ENCODE measurements at regions not wholly inside any gene's neighbourhood (a gene's known extent, or its start where the extent isn't known, plus 50 kb on each side); places are given as distances from the start of the nearest gene placed in this dataset.

DNA sequence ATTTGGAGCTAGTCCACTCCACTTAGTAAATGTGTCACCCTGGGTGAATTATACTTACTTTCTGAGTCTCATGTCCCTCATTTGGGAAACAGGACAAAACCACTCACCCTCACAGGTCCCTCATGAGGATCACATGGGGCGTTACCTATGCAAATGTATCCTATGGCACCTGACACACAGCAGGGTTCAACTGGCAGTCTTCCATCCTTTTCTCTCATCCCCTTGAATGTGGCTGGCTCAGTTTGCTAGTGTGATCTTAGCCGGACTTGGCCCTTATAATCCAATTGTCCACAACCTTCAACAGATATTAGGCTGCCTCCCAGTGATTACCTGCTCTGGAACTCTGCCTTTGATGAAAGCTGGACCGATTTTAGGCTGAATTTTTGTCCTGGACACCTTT is 308.8 kb downstream of the MAP2K6 start:
- FAIRE-seq = no peak

DNA sequence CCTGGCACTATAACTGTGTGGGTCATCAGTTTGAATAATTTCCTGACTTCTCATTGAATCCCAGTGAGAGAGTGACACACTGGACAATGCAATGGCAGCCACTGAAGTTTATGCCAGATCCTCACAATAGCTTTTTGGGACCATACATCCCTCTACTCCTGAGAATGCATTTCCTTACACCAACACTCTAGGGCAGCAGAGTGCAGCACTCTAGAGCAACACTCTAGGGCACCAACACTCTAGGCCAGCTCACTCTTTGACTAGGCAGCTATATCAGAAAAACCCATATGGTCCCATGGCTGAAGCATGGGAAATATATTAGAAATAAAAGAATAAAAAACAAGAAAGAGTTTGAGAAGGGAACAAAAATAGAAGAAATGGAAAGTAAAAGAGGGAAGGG is 309.2 kb downstream of the MAP2K6 start:
- FAIRE-seq = no peak

DNA sequence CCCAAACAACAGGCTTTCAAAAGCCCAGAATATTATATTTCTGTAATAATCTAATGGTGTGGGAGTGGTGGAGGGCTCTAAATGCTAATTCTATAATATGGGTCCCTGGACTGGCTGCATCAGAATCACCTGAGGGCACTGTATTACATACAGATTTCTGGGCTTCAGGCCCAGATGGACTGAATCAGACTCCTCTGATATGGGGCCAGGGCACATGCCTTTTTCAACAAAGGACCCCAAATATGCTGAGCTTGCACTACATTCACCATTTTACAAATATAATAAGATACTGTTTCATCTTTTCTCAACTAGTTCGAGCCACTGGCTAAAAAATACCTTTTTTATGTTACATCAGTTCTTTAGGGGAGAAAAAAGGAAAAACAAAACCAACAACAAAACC is 309.7 kb downstream of the MAP2K6 start:
- FAIRE-seq = no peak

DNA sequence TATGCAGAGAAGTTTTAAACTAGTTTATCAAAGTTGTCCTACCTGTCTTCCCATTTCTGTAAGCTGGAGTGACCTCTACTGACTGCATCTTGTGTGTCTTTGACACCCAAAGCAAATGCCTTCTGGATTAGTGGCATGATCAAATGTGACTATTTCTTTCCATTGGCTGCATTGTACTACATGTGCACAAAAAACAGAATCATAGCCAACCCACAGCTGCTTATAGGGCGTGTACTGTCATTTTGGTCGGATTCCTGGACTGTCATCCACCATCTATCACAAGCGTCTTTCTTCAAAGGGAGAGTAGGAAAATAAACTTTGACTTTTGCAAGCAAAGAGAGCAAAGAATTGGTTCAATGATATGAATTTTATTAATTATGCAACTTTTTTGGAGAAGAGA is 310.6 kb downstream of the MAP2K6 start:
- FAIRE-seq = no peak

DNA sequence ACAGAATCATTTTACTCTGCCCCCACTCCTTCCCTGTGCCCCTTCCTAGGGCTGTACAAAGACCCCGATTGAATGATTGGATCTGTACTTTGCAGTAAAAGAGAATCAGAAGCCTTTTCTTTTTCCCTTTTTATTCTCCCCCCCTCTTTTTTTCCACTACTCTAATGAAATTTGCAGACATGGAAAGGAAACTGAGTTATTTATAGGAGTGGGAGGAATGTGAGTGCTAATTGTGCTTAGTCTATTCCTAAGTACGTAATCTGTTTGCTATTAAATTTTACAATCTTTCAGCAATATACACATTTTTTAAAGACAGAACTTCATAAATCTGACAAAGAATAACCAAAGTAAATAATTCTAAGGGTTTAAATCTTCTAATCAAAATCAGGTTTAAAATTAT is 314.3 kb downstream of the MAP2K6 start:
- no peak for FAIRE-seq

DNA sequence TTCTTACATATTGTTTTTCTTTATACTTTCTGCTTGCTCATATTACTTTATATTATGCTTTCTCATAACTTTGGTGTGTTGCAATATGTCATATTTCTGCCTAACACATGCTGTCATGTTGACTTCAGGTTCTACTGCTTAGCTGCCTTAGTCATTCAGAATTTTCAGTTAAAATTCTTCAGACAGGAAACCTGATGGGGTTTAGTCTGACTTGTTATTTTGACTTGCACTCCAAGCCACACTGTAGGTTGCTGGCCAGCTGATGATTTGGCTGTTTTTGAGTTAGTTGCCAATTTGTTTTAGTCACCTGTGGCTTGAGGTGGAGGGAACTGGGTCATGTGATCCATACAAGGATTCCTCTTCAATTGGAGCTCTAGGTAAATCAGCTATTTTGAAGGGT is 315.4 kb downstream of the MAP2K6 start:
- FAIRE-seq = no peak

DNA sequence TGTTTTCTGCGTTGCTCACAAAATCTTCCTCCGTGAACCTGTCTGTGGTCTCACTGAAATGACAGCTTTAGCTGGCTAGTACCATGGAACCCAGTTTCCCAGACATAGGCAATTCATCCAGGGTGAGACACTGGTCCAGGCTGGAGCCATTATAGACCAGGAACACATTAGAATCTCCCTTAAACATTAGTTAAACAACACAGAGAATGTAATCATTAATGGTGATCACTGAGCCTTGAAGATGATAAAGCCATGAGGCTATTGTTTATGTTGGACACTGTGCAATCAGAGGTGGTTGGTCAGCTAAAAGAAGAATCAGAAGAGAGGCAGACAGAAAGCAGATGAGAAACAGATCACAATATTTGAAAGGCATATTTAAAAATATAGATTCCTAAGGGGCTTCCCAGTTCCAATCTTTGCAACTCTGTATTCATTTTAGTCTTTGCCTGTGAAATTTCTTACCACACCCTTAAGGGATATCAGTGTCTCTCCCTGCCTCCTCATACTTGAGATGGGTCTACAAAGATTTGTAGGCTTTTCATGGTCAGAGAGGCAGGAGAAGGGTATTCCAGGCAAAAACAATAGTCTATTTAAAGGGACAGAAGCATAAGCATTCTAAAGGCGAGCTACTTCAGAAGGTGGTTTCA is 317.9 kb downstream of the MAP2K6 start:
- FAIRE-seq = no peak

DNA sequence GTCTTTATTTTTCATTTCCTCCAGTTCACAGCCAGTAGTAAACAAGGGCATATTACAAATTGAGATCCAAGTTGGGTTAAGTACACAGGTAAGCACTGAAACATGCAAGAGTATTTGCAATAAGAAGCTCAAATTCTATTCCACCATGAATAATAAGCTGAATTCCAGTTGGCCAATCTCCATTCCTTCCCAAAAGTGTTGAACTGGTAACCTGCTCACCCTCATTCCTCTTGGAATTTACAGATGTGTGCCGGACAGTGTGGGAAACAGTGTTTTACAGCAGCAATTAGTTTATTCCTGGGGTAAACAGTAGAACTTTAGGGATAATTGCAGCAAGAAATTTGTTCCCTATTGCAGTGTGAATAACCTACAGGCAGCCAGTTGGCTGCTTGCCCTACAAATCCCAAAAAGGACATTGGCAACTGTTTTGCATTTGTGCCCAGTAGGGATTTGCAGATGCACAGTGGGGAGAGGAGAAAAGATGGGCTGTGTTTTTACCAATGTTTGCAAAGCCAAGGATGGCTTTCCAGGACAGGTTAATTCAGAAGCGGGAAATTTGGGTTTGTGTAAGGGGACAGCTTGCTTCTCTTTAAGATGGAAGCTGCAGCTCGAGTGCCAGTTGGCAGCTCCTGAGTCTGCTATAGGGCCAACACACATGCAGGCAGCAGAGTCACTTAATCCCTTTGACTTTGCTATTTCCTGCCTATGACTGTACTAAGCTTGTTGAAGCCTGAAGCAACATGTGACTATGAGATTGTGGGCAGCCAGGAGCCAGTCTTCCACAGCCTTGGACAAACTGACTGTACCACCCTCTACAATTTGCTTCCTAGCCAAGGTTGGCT is 318.9 kb downstream of the MAP2K6 start:
- no peak for FAIRE-seq

DNA sequence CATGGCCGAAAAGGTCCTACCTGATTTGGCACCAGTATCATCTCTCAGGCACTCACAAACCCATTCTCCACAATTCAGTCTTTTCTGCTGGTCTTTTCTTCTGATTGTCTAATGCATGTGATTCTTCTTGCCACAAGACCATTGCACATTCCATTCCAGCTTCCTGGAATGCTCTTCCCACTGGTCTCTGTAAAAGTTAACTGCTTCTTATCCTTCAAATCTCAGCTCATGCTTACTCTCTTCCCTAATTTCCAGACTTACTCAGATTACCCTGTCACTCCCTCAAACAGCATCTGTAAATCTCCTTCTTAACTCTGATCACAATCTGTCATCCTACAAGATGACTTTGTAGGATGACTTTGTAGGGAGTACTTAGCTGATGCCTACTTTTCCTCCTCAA is 320.2 kb downstream of the MAP2K6 start:
- no peak for FAIRE-seq

DNA sequence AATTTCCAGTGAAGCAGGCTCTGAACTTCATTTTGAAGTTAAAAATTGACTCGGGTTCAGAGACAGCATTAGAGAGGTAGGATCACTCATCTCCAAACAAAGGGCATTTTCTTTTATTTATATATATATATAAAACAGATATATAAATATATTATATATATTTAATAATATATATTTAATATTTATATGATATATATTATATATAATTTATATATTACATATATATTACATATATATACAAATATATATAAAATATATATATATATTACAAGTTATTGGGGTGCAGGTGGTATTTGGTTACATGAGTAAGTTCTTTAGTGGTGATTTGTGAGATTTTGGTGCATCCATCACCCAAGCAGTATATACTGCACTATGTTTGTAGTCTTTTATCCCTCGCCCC is 320.8 kb downstream of the MAP2K6 start:
- no peak for FAIRE-seq

DNA sequence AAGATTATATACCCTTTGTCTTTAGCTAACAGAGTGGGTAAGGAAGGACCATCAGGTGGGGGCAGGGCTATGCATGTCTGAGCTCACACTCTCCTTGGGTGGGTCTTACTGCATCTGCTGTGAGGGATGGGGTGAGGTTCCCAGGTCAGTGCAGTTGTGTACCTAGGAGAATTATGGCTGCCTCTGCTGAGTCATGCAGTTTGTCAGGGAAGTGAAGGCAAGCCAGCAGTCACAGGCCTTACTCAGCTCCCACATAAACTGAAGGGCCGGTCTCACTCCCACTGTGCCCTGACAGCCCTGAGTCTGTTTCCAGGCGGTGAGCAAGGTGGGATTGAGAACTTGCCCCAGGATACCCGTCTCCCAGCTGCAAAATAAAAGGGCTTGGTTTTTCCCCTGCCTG is 328.6 kb downstream of the MAP2K6 start:
- FAIRE-seq = no peak

DNA sequence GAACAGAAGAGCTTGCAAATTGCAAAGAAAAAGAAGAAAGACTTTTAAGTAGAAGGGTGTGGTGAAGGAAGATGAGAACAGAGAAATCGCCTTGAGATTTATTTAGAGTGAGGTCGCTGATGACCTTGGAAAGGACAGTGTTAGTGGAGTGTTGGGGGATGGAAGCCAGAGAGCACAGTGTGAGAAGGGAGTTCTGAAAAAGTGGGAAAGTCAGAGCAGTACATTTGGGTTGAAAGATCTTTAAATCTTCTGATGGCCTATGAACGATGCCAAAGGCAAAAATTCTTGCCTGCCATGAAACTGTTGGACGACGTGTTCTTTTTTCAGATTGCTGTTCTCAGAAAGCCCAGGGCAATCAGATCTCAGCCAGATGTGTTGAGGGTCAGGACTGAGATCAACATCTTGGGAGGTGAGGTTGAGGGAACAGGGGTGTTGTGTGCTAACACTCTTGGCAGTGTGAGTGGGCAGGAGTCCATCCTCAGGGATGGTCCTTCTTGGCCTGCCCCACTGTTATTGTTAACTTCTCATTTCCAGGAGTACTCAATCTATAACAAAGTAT is 330.1 kb downstream of the MAP2K6 start:
- no peak for FAIRE-seq

DNA sequence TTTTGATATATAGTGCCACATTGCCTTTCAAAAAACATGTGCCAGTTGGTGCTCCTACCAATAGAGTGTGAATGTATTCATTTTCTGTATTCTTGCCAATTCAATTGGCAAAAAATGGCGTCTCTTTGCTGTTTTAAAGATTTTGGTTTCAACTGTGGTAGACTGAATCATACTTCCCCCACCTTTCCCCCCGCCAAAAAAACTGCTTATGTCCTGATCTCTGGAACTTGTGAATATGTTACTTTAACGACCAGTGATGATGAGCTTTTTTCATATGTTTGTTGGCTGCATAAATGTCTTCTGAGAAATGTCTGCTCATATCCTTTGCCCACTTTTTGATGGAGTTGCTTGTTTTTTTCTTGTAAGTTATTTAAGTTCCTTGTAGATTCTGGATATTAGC is 325.1 kb upstream of the KCNJ16 start:
- FAIRE-seq = no peak

DNA sequence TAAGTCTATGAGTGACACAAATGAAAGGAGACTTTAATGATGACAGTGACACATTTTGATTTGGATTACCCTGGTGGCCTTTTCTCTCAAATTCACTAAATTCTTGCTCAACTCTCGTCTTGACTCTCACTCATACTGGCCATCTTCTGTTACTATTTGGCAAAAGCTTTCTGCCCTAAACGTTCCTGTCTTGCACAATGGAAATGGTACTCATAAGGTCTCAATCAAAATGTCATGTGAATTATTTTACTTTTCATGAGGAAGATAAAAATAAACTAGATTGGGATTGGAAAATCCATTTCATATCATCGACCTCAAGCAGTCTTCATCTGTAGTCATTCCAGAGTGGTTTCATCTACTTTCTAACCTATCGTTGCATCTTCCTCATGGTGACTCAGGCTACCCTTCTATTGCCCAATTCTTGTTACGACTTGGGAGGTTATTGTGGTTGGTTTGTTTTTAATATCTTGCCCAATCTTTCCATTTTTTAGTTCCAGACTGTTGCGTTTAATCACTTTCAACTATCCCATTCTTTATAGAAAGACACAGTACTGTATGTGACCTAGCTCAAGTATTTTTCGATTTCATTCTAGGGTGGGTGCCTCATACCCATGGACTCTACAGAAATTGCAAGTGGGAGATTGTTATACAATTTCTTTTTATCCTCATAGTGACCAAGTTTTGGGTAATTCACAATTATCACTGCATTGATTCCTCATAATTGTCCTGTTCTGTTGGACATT is 317.2 kb upstream of the KCNJ16 start:
- FAIRE-seq = no peak

DNA sequence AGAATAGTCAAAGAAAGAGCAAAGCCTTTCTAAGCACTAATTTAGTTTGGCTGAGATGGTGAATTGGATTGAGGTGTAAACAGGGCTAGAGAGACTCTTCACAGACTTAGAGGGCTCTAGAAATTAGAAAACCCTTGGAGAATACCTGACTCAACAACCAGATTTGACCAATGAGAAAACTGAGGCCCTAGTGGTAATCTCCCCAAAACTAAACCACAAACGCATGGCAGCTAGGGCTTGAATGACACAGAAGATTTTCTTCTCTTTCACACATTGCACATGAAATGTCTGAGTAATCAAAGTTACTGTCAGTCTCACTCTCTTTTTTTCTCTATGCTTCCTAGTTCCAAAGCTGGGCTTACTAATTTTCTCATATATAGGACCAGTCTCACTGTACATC is 314.5 kb upstream of the KCNJ16 start:
- no peak for FAIRE-seq

DNA sequence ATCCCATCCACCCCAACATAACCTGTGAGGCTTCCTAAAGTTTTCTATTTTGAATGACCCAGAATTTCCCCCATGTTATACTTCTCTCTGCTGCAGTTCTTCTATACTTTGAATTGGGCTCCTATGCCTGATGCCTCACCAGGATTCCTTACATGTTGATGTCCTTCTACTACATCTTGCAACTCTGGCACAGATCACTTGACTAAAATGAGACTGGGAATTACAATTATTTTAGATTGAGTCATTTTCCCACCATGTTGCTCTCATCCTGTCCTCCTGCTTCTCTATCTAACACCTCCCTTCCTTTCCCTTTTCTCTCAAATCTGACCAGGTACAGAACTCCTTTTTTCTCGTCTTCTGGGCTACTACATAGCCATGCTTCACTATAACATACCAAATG is 314.0 kb upstream of the KCNJ16 start:
- FAIRE-seq = no peak

DNA sequence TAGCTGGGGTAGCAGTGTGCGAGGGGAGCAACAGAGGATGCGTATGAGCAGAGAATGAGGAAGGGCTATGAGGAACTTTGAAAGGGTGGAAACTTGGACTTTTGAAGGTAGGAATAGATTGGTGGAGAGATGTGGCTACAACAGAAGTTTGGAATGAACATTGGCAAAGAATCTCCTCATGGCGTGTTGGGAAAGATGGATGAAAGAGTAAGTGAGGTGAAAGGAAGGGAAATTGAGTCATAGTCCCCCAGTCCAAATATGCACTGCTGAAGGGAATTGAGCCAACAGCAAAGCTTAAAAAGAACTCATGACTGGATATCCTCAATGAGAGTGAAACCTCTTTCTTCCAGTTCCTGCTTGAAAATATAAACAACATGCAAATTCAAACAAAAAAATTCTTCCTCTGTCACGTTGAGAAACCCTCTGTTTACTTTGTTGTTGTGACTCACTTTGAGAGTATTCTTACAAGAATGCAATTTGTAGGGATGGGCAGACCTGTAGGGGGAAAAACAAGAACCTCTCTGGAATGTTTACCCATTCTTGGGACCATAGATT is 313.2 kb upstream of the KCNJ16 start:
- FAIRE-seq = no peak

DNA sequence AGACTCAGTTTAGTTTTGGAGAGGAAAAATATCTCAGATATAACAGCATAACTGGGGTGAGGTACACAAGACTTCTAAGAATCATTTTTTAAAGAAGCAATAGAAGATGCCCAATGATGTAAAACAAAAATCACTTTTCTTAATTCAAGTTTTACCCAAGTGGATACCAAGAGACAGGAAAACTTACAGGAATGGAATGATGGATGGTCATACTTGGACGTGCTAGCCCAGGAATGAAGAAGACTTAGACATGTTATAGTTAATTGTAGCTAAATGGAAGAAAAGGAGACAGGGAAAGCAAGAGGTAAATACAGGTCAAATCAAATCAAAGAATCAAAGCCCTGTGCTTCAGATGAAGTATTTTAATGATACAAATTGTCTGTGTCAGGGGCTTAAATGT is 312.7 kb upstream of the KCNJ16 start:
- FAIRE-seq = no peak

DNA sequence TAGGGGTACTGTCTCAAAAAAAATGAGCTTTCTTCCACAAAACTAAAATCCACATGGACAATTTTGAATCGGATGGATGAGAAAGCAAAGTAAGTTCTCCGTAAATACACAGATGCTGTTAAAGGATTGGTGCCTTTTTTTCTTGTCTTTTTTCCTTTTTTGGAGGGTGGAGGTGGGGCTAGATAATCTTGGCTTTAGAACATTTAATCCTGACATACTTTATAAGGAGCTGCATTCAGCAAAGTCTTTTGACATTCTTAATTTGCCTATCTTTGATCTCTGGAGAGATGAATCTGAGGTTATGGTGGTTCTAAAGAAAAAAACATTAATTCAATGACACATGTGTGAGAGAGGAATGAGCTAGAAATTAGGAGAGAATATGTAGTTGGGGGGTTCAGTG is 312.3 kb upstream of the KCNJ16 start:
- no peak for FAIRE-seq

DNA sequence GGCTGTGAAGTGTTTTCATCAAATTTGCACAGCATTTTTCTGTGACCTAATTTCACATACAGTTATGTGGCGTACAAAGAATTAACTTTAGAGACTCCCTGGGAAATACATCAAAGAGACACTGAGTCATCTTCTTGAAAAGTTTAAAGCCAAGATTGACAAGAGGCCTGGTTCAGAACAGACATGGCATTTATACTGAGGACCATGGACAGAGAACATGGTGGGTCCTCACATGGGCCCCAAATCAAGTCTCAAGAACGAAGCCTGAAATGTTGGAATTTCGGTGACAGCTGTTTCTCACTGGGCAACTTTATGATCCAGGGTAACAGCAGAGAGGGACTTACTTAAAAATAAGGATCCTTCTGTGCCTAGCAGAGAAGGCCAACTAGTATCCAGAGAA is 311.5 kb upstream of the KCNJ16 start:
- FAIRE-seq = no peak

DNA sequence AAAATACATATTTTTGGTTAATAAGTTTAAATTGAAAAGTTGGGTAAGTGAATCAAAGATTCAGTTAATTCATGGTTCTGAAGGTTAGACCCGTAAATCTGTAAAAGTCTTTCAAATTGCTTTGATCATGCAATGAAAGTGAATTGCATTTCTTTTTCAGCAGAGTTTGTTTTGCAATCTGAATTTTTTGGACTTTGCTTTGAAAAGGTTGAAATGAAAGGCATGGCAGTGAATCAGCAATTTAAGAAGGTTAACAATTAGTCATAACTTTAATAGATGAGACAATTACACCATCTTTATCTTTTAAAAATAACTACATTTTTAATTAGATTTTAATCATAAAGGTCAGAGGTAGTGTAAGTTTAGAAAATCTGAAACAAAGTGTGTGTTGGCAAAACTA is 310.9 kb upstream of the KCNJ16 start:
- no peak for FAIRE-seq

DNA sequence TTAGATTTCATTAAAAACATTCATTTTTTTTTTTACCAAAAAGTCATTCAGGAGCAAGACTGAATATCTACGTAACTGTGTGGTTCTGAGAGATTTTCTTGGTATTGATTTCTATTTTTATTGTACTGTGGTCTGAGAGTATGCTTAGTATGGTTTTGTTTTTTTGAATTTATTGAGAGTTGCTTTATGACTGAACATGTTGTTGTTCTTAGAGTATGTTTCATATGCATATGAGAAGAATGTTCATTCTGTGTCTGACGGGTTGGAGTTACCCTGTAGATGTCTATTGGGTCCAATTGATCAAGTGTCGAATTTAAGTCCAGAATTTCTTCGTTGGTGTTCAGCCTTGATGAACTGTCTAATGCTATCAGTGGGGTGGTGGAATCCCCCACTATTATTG is 306.0 kb upstream of the KCNJ16 start:
- no peak for FAIRE-seq

DNA sequence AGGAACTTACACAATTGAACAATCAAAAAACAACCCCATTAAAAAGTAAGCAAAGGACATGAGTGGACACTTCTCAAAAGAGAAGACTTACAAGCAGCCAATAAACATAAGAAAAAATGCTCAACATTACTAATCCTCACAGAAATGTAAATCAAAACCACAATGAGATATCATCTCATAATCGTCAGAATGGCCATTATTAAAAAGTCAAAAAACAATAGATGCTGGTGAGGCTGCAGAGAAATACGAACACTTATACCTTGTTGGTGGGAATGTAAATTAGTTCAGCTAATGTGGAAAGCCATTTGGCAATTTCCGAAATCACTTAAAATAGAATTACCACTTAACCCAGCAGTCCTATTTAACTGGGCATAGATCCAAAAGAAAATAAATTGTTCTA is 301.9 kb upstream of the KCNJ16 start:
- no peak for FAIRE-seq

All from A204.1 (cell line).